Muscle of leg (tissue), 3 donors: ENCODE measurements at regions not wholly inside any gene's neighbourhood (a gene's known extent, or its start where the extent isn't known, plus 50 kb on each side); places are given as distances from the start of the nearest gene placed in this dataset.

Experiments used
- DNase-seq: peaks from one replicate; pipeline ENCODE4 v3.0.0; 2013
- H3K27ac ChIP-seq: one replicate; pipeline ENCODE4 v1.5.1; 2013; ENCODE audit warnings: mild to moderate bottlenecking, low read length, control low read depth
- H3K27me3 ChIP-seq: one replicate; pipeline ENCODE4 v1.6.1; 2013; ENCODE audit warnings: low read length; ENCODE audit not compliant: control insufficient read depth, insufficient read depth
- H3K36me3 ChIP-seq: one replicate; pipeline ENCODE4 v1.6.1; 2013; ENCODE audit warnings: low read length; ENCODE audit not compliant: control insufficient read depth, insufficient read depth
- H3K4me1 ChIP-seq: one replicate; pipeline ENCODE4 v1.6.1; 2013; ENCODE audit warnings: low read length; ENCODE audit not compliant: control insufficient read depth, insufficient read depth
- H3K4me3 ChIP-seq: one replicate; pipeline ENCODE4 v1.5.1; 2013; ENCODE audit warnings: low read length, control low read depth
- H3K9me3 ChIP-seq: replicated peaks from 2 replicates; pipeline ENCODE4 v1.6.1; 2013; ENCODE audit warnings: low read depth, low read length; ENCODE audit not compliant: control insufficient read depth
- WGBS: methylation state at CpG from one replicate; pipeline ENCODE4 v1.1.5; 2013; ENCODE audit warnings: missing lambda C conversion rate; ENCODE audit not compliant: insufficient coverage; 5-methylcytosine and 5-hydroxymethylcytosine counted together

- WGBS, result no CpG with 5 or more reads among the region's 1 CpG
- Histone ChIP-seq H3K27me3 (peaks cover 14% of the 10 kb centered on the region), H3K4me1 (peaks cover 5% of the 10 kb centered on the region), H3K9me3 (no peaks in the 10 kb centered on the region), H3K36me3 (no peaks in the 10 kb centered on the region), H3K4me3 (no peak overlapping the region), H3K27ac (no peak overlapping the region)
- DNase-seq, result no peak
Measured at GRCh38 chr15:79678032-79678701, 218.6 kb downstream of the MTHFS start.

DNA sequence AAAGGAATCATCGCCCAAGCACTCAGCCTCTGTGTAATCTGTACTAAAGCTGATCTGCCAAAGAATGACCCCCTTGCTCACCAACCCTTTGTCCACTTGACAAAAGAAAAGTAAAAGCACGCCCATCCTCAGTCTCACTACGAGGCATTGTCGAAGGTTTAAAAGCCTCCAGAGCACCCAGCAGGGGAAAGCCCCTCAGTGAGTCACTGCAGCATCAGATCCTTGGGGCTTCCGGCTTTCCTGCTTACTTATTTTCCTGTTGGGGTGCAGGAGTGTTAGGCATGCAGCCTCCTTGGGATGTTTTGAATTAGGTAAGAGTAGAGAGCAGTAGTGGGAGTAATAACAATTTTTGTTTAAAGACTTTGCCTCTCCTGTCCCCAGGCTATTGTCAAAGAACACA, 216.1 kb downstream of the MTHFS start:
- Histone ChIP-seq H3K4me3 (no peak overlapping the region), H3K36me3 (no peaks in the 10 kb centered on the region), H3K27me3 (peaks cover 11% of the 10 kb centered on the region), H3K27ac (no peak overlapping the region), H3K9me3 (no peaks in the 10 kb centered on the region), H3K4me1 (peaks cover 5% of the 10 kb centered on the region)
- DNase-seq, result no peak
- 56% methylated on average over 3 of the region's 5 CpGs for WGBS

DNA sequence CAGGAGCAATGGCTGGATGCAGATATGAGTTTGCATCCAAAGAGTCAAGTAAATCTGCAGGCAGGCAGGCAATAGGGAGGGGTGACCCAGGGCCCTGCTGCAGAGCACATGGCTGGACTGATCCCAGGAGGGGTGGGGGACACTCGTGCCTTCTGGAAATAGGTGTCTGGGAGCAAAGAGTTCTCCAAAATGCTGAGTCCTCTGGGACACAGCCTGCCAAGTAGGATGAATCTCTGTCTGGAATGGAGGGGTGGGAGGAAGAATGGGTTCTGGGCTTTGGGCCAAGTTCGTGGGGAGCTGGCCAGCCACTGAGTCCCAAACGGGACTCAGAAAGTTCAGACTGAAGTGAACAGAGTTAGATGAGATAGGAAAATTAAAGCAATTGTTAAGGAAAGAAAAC, 214.5 kb downstream of the MTHFS start:
- no peak overlapping the region for H3K4me3 ChIP-seq
- H3K9me3 ChIP-seq, result no peaks in the 10 kb centered on the region
- H3K27ac ChIP-seq, result no peak overlapping the region
- 6% methylated on average over 3 of the region's 3 CpGs for WGBS
- peaks cover 5% of the 10 kb centered on the region for H3K4me1 ChIP-seq
- DNase-seq, result peak; percentile 80
- no peaks in the 10 kb centered on the region for H3K36me3 ChIP-seq
- peaks cover 17% of the 10 kb centered on the region for H3K27me3 ChIP-seq

DNA sequence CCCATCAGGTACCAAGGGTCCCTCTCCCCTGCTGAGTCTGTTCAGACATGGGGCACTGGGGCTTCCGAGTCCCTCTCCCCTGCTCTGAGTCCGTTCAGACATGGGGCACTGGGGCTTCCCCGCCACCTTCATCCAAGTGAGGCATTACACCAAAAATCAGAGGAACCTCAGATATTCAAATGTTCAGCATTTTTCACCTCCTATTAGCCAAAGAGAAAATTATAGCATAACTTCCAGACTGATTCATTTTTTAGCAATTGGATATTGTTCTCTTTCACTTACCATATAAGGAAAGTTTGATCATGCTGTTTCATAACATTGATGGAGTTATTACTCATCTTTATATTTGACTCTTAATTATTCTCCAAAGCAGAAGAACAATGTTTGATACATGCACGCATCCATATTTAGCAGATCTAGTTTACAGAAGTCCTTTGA, 213.9 kb downstream of the MTHFS start:
- 70% methylated on average over 3 of the region's 4 CpGs for WGBS

DNA sequence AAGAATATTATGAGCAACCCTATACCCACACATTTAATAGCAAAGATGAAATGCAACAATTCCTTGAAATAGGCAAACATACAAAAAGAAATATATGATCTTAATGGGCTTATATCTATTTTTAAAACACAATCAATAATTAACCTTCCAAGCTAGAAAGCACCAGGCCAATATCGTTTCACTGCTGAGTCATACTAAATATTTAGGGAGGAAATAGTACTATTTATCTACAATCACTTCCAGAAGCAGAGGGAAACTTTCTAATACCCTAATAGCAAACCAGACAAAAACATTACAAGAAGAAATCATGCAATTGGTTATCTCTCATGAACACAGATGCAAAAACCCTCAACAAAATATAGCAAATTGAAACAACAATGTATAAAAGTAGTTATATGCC, 207.8 kb downstream of the MTHFS start:
- no peak overlapping the region for H3K4me3 ChIP-seq
- H3K9me3 ChIP-seq, result no peaks in the 10 kb centered on the region
- no peaks in the 10 kb centered on the region for H3K36me3 ChIP-seq
- DNase-seq, result no peak
- no peaks in the 10 kb centered on the region for H3K4me1 ChIP-seq
- no CpG with 5 or more reads among the region's 1 CpG for WGBS
- peaks cover 6% of the 10 kb centered on the region for H3K27me3 ChIP-seq
- no peak overlapping the region for H3K27ac ChIP-seq

More for the DNA sequence above, 213.9 kb downstream of the MTHFS start:
- Histone ChIP-seq H3K27me3 (peaks cover 17% of the 10 kb centered on the region), H3K4me3 (no peak overlapping the region), H3K27ac (no peak overlapping the region), H3K36me3 (no peaks in the 10 kb centered on the region), H3K9me3 (no peaks in the 10 kb centered on the region), H3K4me1 (peaks cover 5% of the 10 kb centered on the region)
- DNase-seq, result peak; percentile 1

DNA sequence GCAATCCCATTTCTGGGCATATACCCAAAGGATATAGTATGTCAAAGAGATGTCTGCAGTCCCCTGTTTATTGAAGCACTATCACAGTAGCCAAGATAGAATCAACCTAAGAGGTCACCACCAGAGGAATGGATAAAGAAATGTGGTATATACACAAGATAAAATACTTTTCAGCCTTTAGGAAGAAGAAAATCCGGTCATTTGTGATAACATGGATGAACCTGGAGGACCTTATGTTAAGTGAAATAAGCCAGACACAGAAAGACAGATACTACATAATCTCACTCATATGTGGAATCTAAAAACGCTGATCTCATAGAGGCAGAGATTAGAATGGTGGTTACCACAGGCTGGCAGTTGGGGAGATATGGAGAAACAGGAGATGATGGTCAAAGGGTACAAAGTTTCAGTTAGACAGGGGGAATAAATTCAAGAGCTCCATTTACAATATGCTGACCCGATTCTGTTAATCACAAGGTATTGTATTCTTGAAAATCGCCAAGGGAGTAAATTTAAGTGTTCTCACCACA, 195.8 kb downstream of the MTHFS start:
- Histone ChIP-seq H3K4me1 (no peaks in the 10 kb centered on the region), H3K36me3 (no peaks in the 10 kb centered on the region), H3K27me3 (no peaks in the 10 kb centered on the region), H3K27ac (no peak overlapping the region), H3K9me3 (no peaks in the 10 kb centered on the region), H3K4me3 (no peak overlapping the region)
- DNase-seq, result no peak
- no CpG with 5 or more reads among the region's 4 CpGs for WGBS

DNA sequence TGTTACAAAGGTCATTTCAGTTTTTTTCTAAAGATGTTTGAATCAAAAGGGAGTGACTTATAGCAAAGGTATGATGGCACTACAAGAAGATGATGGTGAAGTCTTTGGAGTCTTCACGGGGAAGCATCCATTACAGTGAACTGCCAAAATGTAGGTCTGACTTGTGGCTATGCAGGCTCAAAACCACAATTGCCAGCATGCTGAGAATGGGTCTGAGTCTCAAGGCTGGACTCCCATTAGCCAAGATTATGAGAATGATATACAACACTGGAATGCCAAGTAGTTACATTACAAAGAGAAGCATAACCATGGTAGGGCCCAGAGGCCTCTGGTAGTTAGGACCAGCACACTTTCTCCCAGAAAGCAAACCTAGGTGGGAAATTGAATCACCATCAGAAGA, 194.2 kb downstream of the MTHFS start:
- no peaks in the 10 kb centered on the region for H3K9me3 ChIP-seq
- 100% methylated on average over 1 of the region's 1 CpG for WGBS

GRCh38 chr15:79721256-79721655, 175.6 kb downstream of the MTHFS start:
- no CpG with 5 or more reads among the region's 1 CpG for WGBS
- H3K27me3 ChIP-seq, result no peaks in the 10 kb centered on the region
- H3K36me3 ChIP-seq, result no peaks in the 10 kb centered on the region
- H3K9me3 ChIP-seq, result no peaks in the 10 kb centered on the region
- no peak overlapping the region for H3K4me3 ChIP-seq
- no peak overlapping the region for H3K27ac ChIP-seq
- no peak for DNase-seq
- H3K4me1 ChIP-seq, result no peaks in the 10 kb centered on the region

More for the DNA sequence above, 194.2 kb downstream of the MTHFS start:
- DNase-seq, result no peak
- H3K4me3 ChIP-seq, result no peak overlapping the region
- no peaks in the 10 kb centered on the region for H3K4me1 ChIP-seq
- H3K36me3 ChIP-seq, result no peaks in the 10 kb centered on the region
- no peak overlapping the region for H3K27ac ChIP-seq
- H3K27me3 ChIP-seq, result no peaks in the 10 kb centered on the region

- H3K36me3 ChIP-seq, result no peaks in the 10 kb centered on the region
- DNase-seq, result peak; percentile 5
Measured at GRCh38 chr15:79724312-79724711, 172.5 kb downstream of the MTHFS start.

GRCh38 chr15:79724804-79725203, 172.0 kb downstream of the MTHFS start:
- 100% methylated on average over 1 of the region's 4 CpGs for WGBS
- Histone ChIP-seq H3K4me1 (no peaks in the 10 kb centered on the region), H3K4me3 (no peak overlapping the region), H3K27me3 (no peaks in the 10 kb centered on the region), H3K9me3 (no peaks in the 10 kb centered on the region), H3K27ac (no peak overlapping the region), H3K36me3 (no peaks in the 10 kb centered on the region)
- no peak for DNase-seq

More at GRCh38 chr15:79724312-79724711, 172.5 kb downstream of the MTHFS start:
- Histone ChIP-seq H3K4me1 (no peaks in the 10 kb centered on the region), H3K27ac (no peak overlapping the region), H3K27me3 (no peaks in the 10 kb centered on the region), H3K4me3 (no peak overlapping the region), H3K9me3 (no peaks in the 10 kb centered on the region)
